Tibial nerve (tissue), 4 donors: ENCODE measurements at regions not wholly inside any gene's neighbourhood (a gene's known extent, or its start where the extent isn't known, plus 50 kb on each side); places are given as distances from the start of the nearest gene placed in this dataset.

Experiments
- DNase-seq, 2 donors: peaks; one replicate each; pipeline ENCODE4 v3.0.0-alpha.2; 2019; ENCODE audit warnings: low spot score in 2 of 2
- H3K27ac ChIP-seq, 4 donors: fragments of 200-600 bp; sonication (generic) in 3 of 4; one replicate each; pipeline ENCODE4 v1.5.1; 2017 to 2019; ENCODE audit warnings: mild to moderate bottlenecking in 1 of 4
- H3K27me3 ChIP-seq, 2 donors: fragments of 200-600 bp; sonication (generic) in 1 of 2; one replicate each; pipeline versions ENCODE4 v1.5.1 to v1.6.0; 2017 to 2019
- H3K36me3 ChIP-seq, 3 donors: fragments of 200-600 bp; sonication (generic); one replicate each; pipeline ENCODE4 v1.5.1; 2018 to 2019
- H3K4me1 ChIP-seq, 4 donors: fragments of 200-600 bp; sonication (generic) in 3 of 4; one replicate each; pipeline ENCODE4 v1.5.1; 2017 to 2019
- H3K4me3 ChIP-seq, 4 donors: fragments of 200-600 bp; sonication (generic) in 3 of 4; one replicate each; pipeline ENCODE4 v1.5.1; 2017 to 2019; ENCODE audit warnings: mild to moderate bottlenecking in 1 of 4, moderate library complexity in 1 of 4
- H3K9me3 ChIP-seq, 4 donors: fragments of 200-600 bp; sonication (generic) in 3 of 4; one replicate each; pipeline ENCODE4 v1.5.1; 2017 to 2019
- CTCF ChIP-seq, 5 experiments: fragments of 200-600 bp in 3 of 5; fragments of 450-650 bp in 2 of 5; sonication (generic) in 3 of 5; IDR thresholded peaks; one replicate each; pipeline ENCODE4 v1.5.1; 2016 to 2019; ENCODE audit warnings: antibody characterized with exemption in 5 of 5, mild to moderate bottlenecking in 3 of 5, moderate library complexity in 2 of 5
- EP300 ChIP-seq, 2 donors: sonication (generic); formaldehyde crosslinking; IDR thresholded peaks; one replicate each; pipeline ENCODE4 v1.6.1; 2017; ENCODE audit warnings: antibody characterized with exemption in 2 of 2, mild to moderate bottlenecking in 1 of 2
- POLR2A ChIP-seq, 2 donors: fragments of 450-650 bp; IDR thresholded peaks; one replicate each; pipeline ENCODE4 v1.6.1; 2017; ENCODE audit warnings: antibody characterized with exemption in 2 of 2, mild to moderate bottlenecking in 2 of 2, moderate library complexity in 2 of 2
- WGBS, 2 donors: methylation state at CpG; one replicate each; pipeline ENCODE4 v1.1.5; 2018; 5-methylcytosine and 5-hydroxymethylcytosine counted together

- Histone ChIP-seq H3K4me3 (no peak overlapping the region), H3K9me3 (no peaks in the 10 kb centered on the region), H3K4me1 (peaks cover 0 to 28% (median 0%) of the 10 kb centered on the region in 4 donors), H3K27me3 (no peaks in the 10 kb centered on the region), H3K27ac (no peak overlapping the region), H3K36me3 (no peaks in the 10 kb centered on the region)
- TF ChIP-seq EP300 (IDR thresholded peaks at IDR 0.05) (no peak), CTCF (IDR thresholded peaks at IDR 0.05) (no peak), POLR2A (IDR thresholded peaks at IDR 0.05) (no peak)
- DNase-seq: no peak
- 82 to 88% methylated on average over 3 of the region's 3 CpGs for WGBS, 2 donors
Observed at GRCh38 chr3:170814822-170815221, 55.2 kb downstream of the RPL22L1 start.

DNA sequence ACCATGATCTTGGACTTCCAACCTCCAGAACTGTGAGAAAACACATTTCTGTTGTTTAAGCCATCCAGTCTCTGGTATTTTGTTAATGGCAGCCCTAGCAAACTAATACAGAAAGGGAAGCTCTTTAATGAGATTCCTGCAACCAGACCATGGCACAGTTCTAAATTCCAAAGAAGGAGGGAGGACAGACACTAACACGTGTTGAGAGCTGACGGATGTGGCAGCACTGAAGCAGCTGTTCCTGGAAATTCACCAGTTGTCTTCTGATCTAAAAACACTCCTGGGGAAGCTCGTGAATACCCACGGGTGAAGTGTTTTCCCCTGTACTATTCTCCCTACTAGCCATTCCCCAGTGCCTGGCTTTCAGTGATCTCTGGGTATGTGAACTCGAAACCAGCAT is 56.7 kb downstream of the RPL22L1 start:
- Histone ChIP-seq H3K4me3 (no peak overlapping the region), H3K4me1 (peaks cover 0 to 28% (median 0%) of the 10 kb centered on the region in 4 donors), H3K36me3 (no peaks in the 10 kb centered on the region), H3K9me3 (no peaks in the 10 kb centered on the region), H3K27me3 (no peaks in the 10 kb centered on the region), H3K27ac (peak overlapping the region in 1 of 4 donors; percentile 55)
- TF ChIP-seq EP300 (IDR thresholded peaks at IDR 0.05): no peak
- no peak for DNase-seq
- 80 to 83% methylated on average over 5 of the region's 5 CpGs for WGBS, 2 donors

- peak; percentile 79 to 93 (median 90) for TF ChIP-seq CTCF (IDR thresholded peaks at IDR 0.05)
- TF ChIP-seq EP300 (IDR thresholded peaks at IDR 0.05): peak in 1 of 2 donors; percentile 48
- no peak for TF ChIP-seq POLR2A (IDR thresholded peaks at IDR 0.05)
- Histone ChIP-seq H3K4me3 (no peak overlapping the region), H3K27ac (peak overlapping the region in 1 of 4 donors; percentile 55), H3K27me3 (no peaks in the 10 kb centered on the region), H3K4me1 (peaks cover 0 to 28% (median 0%) of the 10 kb centered on the region in 4 donors), H3K9me3 (no peaks in the 10 kb centered on the region), H3K36me3 (no peaks in the 10 kb centered on the region)
- DNase-seq: peak; percentile 57 to 89
- 56 to 65% methylated on average over 8 of the region's 8 CpGs for WGBS, 2 donors
Observed at GRCh38 chr3:170811928-170812591, 57.9 kb downstream of the RPL22L1 start.

DNA sequence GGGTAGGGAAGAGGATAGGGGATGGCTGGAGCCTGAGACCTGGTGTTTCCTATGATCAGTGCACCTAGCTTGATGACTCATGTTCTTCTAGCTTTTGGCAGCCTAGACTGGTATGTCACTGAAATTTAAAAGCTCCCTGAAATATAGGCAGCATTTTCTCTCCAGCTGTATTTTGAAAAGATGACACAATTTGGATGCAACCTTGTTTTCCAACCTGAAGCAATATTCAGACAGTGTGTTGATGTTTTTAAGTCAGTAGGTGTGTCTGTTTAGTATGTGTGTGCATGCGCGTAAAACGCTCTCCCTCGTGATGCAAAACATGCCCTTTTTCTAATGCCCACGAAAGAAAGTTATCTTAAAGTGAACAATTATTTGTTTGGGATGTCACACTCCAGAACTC is 58.5 kb downstream of the RPL22L1 start:
- H3K27ac ChIP-seq: peak overlapping the region in 1 of 4 donors; percentile 66
- no peak for TF ChIP-seq CTCF (IDR thresholded peaks at IDR 0.05)
- no peak for TF ChIP-seq POLR2A (IDR thresholded peaks at IDR 0.05)
- TF ChIP-seq EP300 (IDR thresholded peaks at IDR 0.05): no peak
- no peaks in the 10 kb centered on the region for H3K9me3 ChIP-seq
- H3K27me3 ChIP-seq: no peaks in the 10 kb centered on the region
- no peak overlapping the region for H3K4me3 ChIP-seq
- H3K4me1 ChIP-seq: peaks cover 0 to 28% (median 0%) of the 10 kb centered on the region in 4 donors
- H3K36me3 ChIP-seq: no peaks in the 10 kb centered on the region
- no peak for DNase-seq
- 57 to 76% methylated on average over 5 of the region's 5 CpGs for WGBS, 2 donors

GRCh38 chr3:170809975-170810357 is 60.0 kb downstream of the RPL22L1 start:
- H3K4me3 ChIP-seq: no peak overlapping the region
- no peak for TF ChIP-seq CTCF (IDR thresholded peaks at IDR 0.05)
- TF ChIP-seq EP300 (IDR thresholded peaks at IDR 0.05): no peak
- H3K27ac ChIP-seq: peak overlapping the region in 1 of 4 donors; percentile 66
- no peaks in the 10 kb centered on the region for H3K27me3 ChIP-seq
- no peak for DNase-seq
- H3K4me1 ChIP-seq: peaks cover 0 to 28% (median 0%) of the 10 kb centered on the region in 4 donors
- no peaks in the 10 kb centered on the region for H3K9me3 ChIP-seq
- no peaks in the 10 kb centered on the region for H3K36me3 ChIP-seq
- 9 to 10% methylated on average over 1 of the region's 1 CpG for WGBS, 2 donors
